ENCODE measurements at regions not wholly inside any gene's neighbourhood (a gene's known extent, or its start where the extent isn't known, plus 50 kb on each side); places are given as distances from the start of the nearest gene placed in this dataset.

DNA sequence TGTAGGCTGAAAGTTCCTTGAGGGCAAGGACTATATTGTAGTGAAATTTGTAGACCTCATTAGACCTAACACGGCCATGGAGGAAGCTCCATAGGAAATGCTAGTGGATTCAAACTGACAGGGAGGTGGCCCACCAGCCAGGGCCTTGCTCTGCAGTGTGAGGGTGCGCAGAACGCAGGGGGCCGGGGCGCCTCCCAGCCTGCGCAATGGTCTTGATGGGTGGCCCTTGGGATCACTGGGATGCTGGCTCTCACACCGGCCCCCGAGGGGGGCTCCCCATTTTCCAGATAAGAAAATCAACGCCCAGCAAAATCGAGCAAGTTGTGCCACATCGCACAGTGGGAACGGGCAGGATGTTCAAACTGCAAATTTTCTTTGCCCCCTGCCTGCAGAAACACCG lies 655.4 kb downstream of the GALR1 start:
- no peak overlapping the region for H3K4me3 ChIP-seq (ENCODE audit: low read depth, low read length)
- TF ChIP-seq, protein P1, sequence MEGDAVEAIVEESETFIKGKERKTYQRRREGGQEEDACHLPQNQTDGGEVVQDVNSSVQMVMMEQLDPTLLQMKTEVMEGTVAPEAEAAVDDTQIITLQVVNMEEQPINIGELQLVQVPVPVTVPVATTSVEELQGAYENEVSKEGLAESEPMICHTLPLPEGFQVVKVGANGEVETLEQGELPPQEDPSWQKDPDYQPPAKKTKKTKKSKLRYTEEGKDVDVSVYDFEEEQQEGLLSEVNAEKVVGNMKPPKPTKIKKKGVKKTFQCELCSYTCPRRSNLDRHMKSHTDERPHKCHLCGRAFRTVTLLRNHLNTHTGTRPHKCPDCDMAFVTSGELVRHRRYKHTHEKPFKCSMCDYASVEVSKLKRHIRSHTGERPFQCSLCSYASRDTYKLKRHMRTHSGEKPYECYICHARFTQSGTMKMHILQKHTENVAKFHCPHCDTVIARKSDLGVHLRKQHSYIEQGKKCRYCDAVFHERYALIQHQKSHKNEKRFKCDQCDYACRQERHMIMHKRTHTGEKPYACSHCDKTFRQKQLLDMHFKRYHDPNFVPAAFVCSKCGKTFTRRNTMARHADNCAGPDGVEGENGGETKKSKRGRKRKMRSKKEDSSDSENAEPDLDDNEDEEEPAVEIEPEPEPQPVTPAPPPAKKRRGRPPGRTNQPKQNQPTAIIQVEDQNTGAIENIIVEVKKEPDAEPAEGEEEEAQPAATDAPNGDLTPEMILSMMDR (IDR thresholded peaks at IDR 0.05; ENCODE audit: borderline replicate concordance, insufficient read depth, low read depth, low read length) = no peak

DNA sequence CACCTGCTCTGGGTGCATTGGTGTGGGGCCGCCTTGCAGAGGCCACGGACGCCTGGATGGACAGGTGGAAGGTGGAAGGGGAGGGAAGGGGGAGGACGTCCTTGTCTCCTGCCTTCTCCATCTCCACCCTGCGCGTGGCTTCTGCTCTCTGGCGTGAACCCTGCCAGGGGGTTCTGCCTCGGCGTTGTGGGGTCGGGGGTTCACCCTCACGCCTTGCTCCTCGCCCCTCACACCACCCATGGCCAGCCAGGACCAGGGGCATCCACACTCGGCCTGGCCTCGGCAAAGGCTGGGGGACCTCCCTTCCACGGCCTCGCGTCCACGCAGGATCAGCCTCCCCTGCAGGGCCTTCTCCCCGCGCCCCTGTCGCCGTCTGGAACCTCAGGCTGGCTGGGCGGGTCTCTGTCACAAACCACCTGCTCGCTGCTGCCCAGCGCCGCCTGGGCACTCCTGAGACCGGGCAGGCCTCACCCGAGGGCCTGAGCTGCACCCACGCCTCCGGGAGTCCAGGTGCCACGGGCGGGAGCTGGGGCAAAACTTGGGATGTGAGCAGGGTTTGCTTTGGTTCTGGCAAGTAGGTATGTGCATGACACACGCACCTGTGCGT lies 655.9 kb downstream of the GALR1 start:
- TF ChIP-seq, protein P1 (IDR thresholded peaks at IDR 0.05; ENCODE audit: borderline replicate concordance, insufficient read depth, low read depth, low read length) = no peak

DNA sequence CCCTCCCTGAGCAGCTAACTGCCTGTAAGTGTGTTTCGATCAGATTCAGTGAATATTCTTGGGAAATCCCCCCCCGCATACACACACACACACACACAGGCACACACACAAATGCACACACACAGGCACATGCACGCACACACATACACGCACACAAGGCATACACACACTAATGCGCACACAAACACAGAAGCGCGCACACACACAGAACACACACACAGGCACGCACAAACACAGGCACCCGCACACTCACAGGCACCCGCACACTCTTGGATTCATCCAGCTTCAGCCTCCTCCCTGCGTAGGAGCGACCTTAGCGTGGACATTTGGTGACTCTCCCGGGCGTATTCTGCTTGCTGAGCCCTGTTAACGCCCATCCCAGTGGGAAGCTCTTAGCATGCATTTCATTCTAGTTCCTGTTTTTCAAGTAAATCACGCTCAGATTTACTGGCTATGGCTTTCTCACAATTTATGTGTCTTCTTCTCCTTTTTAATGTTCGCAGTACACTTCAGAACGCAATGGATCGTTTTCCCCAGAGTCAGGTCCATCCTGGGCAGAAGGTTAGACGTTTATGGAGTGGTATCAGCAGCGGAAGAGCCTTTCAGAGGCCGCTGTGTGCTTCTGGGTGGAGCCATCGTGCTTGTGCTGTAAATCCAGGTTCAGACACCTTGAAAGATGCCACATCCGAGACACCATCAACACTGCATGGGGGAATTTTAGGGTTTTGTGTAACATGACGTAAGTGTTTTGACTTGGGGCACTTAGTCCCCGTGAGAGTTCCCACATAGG lies 656.6 kb downstream of the GALR1 start:
- TF ChIP-seq, protein P1 (IDR thresholded peaks at IDR 0.05; ENCODE audit: borderline replicate concordance, insufficient read depth, low read depth, low read length) = no peak
- no peak overlapping the region for H3K4me3 ChIP-seq (ENCODE audit: low read depth, low read length)

More for the DNA sequence above, 655.9 kb downstream of the GALR1 start:
- H3K4me3 ChIP-seq (ENCODE audit: low read depth, low read length) = no peak overlapping the region

DNA sequence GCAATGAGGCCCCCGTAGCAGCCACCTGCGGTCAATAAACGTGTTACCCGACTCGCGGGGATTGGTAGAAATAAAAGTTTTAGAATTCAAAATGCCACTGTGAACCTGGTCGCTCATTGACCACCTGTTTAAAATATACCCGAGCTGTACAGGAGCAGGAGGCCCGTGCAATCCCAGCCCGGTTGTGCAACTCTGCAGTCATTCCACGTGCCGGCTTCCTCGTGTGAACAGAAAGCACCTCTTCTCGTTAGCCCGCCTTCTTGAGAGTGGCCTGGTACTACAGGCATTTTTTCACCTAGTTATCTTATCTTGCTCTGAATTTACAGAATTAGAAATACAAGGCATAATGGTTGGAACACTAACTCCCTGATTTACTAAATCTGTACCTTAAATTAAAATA lies 660.7 kb downstream of the GALR1 start:
- TF ChIP-seq, protein P1 (IDR thresholded peaks at IDR 0.05; ENCODE audit: borderline replicate concordance, insufficient read depth, low read depth, low read length) = no peak
- no peak overlapping the region for H3K4me3 ChIP-seq (ENCODE audit: low read depth, low read length)

DNA sequence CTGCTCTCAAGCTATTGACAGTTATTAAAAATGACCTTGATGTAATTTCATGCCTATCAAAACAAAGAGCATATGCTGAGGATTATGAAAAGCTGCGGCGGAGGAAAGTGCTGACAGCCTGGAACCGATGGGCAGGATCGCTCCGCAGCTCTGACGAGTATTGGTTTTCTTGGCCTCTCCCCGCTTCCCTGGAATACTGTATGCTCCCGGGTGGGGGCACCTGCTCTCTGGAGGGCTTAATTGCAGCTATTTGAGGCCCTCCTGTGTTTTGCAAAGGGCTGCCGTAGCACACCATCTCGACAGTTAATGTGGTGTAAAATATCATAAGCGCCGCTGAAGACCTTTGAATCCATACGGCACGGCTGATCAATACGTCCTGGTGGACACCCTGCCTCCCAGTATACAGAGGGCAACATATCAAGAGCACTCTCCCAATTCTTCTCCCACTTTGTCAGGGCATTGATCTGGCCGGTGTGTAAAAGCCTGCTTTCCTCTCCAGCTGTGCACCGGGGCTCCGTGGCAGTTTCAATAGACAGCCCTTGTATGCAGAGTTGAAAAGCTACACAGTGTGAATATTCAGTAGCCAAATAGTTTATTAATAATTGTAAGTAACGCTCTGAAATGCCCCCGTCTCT lies 662.4 kb downstream of the GALR1 start:
- no peak overlapping the region for H3K4me3 ChIP-seq (ENCODE audit: low read depth, low read length)
- TF ChIP-seq, protein P1 (IDR thresholded peaks at IDR 0.05; ENCODE audit: borderline replicate concordance, insufficient read depth, low read depth, low read length) = no peak

DNA sequence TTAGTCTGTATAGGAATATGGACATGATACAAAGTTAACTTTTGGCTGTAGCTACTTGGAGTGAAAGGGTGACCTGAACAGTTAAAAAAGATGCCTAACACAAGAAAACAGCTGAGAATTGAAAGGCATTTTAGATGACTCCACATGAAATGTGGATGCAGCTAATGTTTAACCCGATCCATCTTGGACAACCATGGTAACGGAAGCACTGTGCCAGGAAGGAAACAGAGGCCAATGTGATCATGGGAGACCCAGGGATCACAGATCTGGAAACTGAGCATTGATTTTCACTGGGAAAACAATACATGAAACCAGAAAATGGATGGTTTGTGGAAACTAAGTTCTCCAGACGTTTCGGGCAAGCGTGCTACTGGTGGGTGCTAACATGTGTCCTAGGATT lies 669.1 kb downstream of the GALR1 start:
- TF ChIP-seq, protein P1 (IDR thresholded peaks at IDR 0.05; ENCODE audit: borderline replicate concordance, insufficient read depth, low read depth, low read length) = no peak
- no peak overlapping the region for H3K4me3 ChIP-seq (ENCODE audit: low read depth, low read length)
